Ovary (tissue), 3 donors: ENCODE measurements at regions not wholly inside any gene's neighbourhood (a gene's known extent, or its start where the extent isn't known, plus 50 kb on each side); places are given as distances from the start of the nearest gene placed in this dataset.
"Not testable (repeated sequence)": the region's sequence is repeated elsewhere in the genome, so short reads cannot be mapped to it uniquely, and the experiment has no call there.

Source experiments
- CTCF ChIP-seq, 3 donors: fragments of 450-650 bp in 2 of 3; fragments of 200-600 bp in 1 of 3; IDR thresholded peaks; one replicate each; pipeline versions ENCODE4 v1.5.1 to v1.8.0; 2016 to 2022; ENCODE audit warnings: antibody characterized with exemption in 3 of 3, mild to moderate bottlenecking in 1 of 3
- POLR2A ChIP-seq: fragments of 450-650 bp; IDR thresholded peaks from one replicate; pipeline ENCODE4 v1.6.1; 2017; ENCODE audit warnings: antibody characterized with exemption, mild to moderate bottlenecking, moderate library complexity
- donor health status: DM: no; HTN: no; CAD: no.

- not testable (repeated sequence) for TF ChIP-seq CTCF (IDR thresholded peaks at IDR 0.05); POLR2A
These were observed 195.1 kb upstream of the GIMD1 start for GRCh38 chr4:106563637-106564036.
